ENCODE measurements at regions not wholly inside any gene's neighbourhood (a gene's known extent, or its start where the extent isn't known, plus 50 kb on each side); places are given as distances from the start of the nearest gene placed in this dataset.

DNA sequence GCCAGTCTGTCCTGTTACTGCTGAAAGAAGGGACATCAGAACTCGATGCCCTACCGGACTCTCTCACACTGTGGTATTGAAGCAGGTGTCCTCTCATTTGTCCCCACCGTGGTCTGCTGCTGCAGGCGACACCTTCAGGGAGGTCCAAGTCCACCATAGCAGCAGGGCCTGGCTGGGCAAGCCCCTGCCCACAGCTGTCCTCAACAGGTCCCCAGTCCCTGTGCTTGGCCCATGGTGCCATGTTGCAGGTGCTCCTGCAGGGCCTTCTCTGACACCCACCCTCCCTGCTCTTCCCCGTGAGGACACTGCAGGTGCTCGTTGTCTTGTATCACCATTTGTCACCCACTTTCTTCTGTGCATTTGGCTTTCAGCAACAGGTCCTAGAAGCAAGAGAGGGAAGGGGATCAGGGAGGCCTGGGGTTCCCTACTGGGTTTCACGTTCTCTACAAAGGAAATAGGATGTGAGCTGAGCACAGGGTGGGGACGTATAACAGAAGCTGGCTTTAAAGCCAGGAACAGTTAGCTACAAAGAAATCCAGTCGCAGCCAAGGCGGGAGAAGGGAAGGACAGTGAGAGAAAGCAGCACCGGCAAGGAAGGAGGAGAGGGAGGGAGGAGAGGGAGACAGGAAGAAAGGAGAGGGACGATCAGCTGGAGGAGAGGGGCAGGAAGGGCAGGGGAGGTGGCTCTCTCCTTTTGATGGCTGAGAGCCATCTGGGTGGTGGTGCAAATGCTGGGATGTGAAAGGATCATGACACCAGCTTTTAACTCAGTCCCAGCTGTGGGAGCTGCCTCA, 117.7 kb upstream of the FRMD4A start:
- TF ChIP-seq, protein P1, sequence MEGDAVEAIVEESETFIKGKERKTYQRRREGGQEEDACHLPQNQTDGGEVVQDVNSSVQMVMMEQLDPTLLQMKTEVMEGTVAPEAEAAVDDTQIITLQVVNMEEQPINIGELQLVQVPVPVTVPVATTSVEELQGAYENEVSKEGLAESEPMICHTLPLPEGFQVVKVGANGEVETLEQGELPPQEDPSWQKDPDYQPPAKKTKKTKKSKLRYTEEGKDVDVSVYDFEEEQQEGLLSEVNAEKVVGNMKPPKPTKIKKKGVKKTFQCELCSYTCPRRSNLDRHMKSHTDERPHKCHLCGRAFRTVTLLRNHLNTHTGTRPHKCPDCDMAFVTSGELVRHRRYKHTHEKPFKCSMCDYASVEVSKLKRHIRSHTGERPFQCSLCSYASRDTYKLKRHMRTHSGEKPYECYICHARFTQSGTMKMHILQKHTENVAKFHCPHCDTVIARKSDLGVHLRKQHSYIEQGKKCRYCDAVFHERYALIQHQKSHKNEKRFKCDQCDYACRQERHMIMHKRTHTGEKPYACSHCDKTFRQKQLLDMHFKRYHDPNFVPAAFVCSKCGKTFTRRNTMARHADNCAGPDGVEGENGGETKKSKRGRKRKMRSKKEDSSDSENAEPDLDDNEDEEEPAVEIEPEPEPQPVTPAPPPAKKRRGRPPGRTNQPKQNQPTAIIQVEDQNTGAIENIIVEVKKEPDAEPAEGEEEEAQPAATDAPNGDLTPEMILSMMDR (IDR thresholded peaks at IDR 0.05 in 4 of 5, conservative IDR thresholded peaks at IDR 0.05 in 1 of 5): no peak
- TF ChIP-seq POLR2A (IDR thresholded peaks at IDR 0.05): no peak
